ENCODE measurements at regions not wholly inside any gene's neighbourhood (a gene's known extent, or its start where the extent isn't known, plus 50 kb on each side); places are given as distances from the start of the nearest gene placed in this dataset.

DNA sequence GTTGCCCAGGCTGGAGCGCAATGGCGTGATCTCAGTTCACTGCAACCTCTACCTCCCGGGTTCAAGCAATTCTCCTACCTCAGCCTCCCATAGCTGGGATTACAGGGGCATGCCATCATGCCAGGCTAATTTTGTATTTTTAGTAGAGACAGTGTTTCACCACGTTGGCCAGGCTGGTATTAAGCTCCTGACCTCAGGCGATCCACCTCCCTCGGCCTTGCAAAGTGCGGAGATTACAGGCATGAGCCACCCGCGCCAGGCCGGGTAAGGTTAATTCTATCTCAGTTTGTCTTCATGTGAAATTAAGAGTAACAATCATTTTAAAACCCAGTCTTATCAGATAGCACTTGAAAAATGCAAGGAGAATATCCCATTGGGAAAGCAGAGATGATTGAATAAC, 1681.7 kb upstream of the DDX18 start:
- no peak for TF ChIP-seq ZNF274 (IDR thresholded peaks at IDR 0.05; ENCODE audit: low read depth, low read length)
- TF ChIP-seq YY1 (IDR thresholded peaks at IDR 0.05; ENCODE audit: insufficient read depth, insufficient read length), result no peak
- TF ChIP-seq SUZ12 (IDR thresholded peaks at IDR 0.05; ENCODE audit: extremely low read depth, insufficient read depth, insufficient read length), result no peak
